Keratinocyte (primary cell): ENCODE measurements at regions not wholly inside any gene's neighbourhood (a gene's known extent, or its start where the extent isn't known, plus 50 kb on each side); places are given as distances from the start of the nearest gene placed in this dataset.

Experiments
- CTCF ChIP-seq, 3 experiments: IDR thresholded peaks in 1 of 3; conservative IDR thresholded peaks in 1 of 3; optimal IDR thresholded peaks in 1 of 3; 2 replicates in 2 of 3; 3 replicates in 1 of 3; pipeline versions ENCODE3 to v1.5.1; 2011; ENCODE audit warnings: low read length in 3 of 3, mild to moderate bottlenecking in 3 of 3, moderate library complexity in 2 of 3, control low read depth in 1 of 3, inconsistent platforms in 1 of 3; ENCODE audit not compliant: insufficient read depth in 2 of 3; ENCODE audit errors: extremely low read depth in 1 of 3
- EZH2 ChIP-seq: IDR thresholded peaks from one replicate; pipeline ENCODE4 v1.6.1; 2012; ENCODE audit warnings: inconsistent platforms, mild to moderate bottlenecking, low read length, moderate library complexity

GRCh38 chr13:97695684-97696083 lies 257.8 kb upstream of the IPO5 start:
- TF ChIP-seq CTCF (optimal IDR thresholded peaks at IDR 0.05 in 1 of 3, IDR thresholded peaks at IDR 0.05 in 1 of 3, conservative IDR thresholded peaks at IDR 0.05 in 1 of 3; ENCODE audit: extremely low read depth in 1 of 3, insufficient read depth in 2 of 3, low read length in 3 of 3) (no peak), EZH2 (no peak)
